Progenitor cell of endocrine pancreas (in vitro differentiated cells): ENCODE measurements at regions not wholly inside any gene's neighbourhood (a gene's known extent, or its start where the extent isn't known, plus 50 kb on each side); places are given as distances from the start of the nearest gene placed in this dataset.

Experiments
- DNase-seq: peaks from one replicate; pipeline ENCODE4 v3.0.0; 2021; ENCODE audit warnings: low spot score; ENCODE audit not compliant: unreplicated experiment
- H3K27ac Mint-ChIP-seq: 2 replicates; pipeline ENCODE4 v1.8.0; 2021; ENCODE audit warnings: mild to moderate bottlenecking, moderate library complexity, mixed read lengths
- H3K27me3 Mint-ChIP-seq: 2 replicates; pipeline ENCODE4 v1.8.0; 2021; ENCODE audit warnings: mixed read lengths
- H3K36me3 Mint-ChIP-seq: 2 replicates; pipeline ENCODE4 v1.8.0; 2022; ENCODE audit warnings: mixed read lengths; ENCODE audit not compliant: insufficient read depth
- H3K4me1 Mint-ChIP-seq: 2 replicates; pipeline ENCODE4 v1.8.0; 2021; ENCODE audit warnings: low read depth, mixed read lengths
- H3K4me3 Mint-ChIP-seq: 2 replicates; pipeline ENCODE4 v1.8.0; 2021; ENCODE audit warnings: low read depth, mild to moderate bottlenecking, moderate library complexity, mixed read lengths
- H3K9me3 Mint-ChIP-seq: 2 replicates; pipeline ENCODE4 v1.8.0; 2021; ENCODE audit warnings: low read depth, mixed read lengths
- TF ChIP-seq, protein P1 (sequence below): fragments of 200-600 bp; sonication (generic); IDR thresholded peaks from one replicate; pipeline ENCODE4 v1.5.0; 2021; ENCODE audit warnings: antibody characterized with exemption, mild to moderate bottlenecking; ENCODE audit not compliant: unreplicated experiment

DNA sequence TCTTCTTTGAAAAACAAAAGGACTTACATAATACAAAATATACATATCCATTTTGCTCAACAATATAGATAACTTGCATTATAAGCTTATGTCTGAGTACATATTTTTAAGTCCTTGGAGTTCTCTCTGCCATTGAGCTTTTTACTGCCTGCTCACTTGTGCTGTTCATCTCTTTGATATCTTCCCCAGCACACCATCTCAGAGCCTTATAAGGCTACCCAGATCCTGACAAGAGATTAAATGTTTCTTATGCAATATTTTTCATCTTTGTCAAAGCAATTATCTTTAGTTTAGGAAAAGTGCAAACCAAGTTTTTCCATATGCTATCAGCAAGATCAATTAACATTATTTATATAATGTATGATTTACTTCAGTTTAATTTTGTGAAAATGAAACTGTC lies 60.7 kb upstream of the ITGA1 start:
- H3K4me1 Mint-ChIP-seq, result peaks cover 5% of the 10 kb centered on the region
- DNase-seq, result no peak
- H3K36me3 Mint-ChIP-seq, result peaks cover 3% of the 10 kb centered on the region
- no peaks in the 10 kb centered on the region for H3K27me3 Mint-ChIP-seq
- no peak overlapping the region for H3K4me3 Mint-ChIP-seq
- peaks cover 6% of the 10 kb centered on the region for H3K9me3 Mint-ChIP-seq
- no peak overlapping the region for H3K27ac Mint-ChIP-seq
- TF ChIP-seq, protein P1, sequence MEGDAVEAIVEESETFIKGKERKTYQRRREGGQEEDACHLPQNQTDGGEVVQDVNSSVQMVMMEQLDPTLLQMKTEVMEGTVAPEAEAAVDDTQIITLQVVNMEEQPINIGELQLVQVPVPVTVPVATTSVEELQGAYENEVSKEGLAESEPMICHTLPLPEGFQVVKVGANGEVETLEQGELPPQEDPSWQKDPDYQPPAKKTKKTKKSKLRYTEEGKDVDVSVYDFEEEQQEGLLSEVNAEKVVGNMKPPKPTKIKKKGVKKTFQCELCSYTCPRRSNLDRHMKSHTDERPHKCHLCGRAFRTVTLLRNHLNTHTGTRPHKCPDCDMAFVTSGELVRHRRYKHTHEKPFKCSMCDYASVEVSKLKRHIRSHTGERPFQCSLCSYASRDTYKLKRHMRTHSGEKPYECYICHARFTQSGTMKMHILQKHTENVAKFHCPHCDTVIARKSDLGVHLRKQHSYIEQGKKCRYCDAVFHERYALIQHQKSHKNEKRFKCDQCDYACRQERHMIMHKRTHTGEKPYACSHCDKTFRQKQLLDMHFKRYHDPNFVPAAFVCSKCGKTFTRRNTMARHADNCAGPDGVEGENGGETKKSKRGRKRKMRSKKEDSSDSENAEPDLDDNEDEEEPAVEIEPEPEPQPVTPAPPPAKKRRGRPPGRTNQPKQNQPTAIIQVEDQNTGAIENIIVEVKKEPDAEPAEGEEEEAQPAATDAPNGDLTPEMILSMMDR, result no peak

DNA sequence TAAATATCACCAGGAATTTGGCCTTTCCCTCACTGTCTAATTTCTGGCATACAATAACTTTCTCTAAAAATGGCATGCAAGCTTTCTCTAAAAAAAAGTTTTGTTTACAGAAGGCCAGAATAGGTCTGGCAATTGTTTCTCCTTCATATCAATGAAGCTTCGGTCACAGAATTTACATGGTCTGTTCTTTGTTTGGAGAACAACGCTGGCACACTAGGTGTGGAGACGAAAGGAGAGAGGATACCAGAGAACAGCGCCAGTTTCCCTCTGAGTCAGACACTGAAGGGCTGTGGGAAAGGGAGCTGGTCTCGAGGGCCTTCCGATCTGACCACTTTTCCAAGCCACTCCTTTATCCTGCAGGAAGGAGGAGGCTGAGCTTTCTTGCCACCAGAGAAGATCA lies 60.1 kb upstream of the ITGA1 start:
- DNase-seq, result no peak
- Mint-ChIP-seq H3K4me1 (peaks cover 5% of the 10 kb centered on the region), H3K36me3 (peaks cover 3% of the 10 kb centered on the region)

DNA sequence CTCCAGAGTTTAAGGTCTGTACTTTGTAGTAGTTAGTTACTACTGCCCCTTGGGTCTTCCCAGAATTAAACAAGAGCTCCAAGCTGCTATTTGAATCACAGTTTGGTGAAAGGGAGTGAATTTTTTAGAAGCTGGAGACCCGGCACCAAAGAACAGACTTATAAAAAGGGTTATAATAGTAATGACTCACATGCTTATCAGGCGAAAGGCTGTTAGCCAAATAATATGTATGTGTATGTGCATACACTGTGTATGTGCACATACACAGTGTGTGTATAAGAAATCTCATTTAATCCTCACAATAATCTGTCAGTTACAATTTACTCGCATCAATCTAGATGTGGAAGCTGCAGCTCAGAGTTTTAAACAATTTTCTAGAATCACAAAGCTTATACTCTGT lies 59.5 kb upstream of the ITGA1 start:
- Mint-ChIP-seq H3K27ac (no peak overlapping the region), H3K36me3 (peaks cover 3% of the 10 kb centered on the region)

More for the DNA sequence above, 60.1 kb upstream of the ITGA1 start:
- H3K27ac Mint-ChIP-seq, result no peak overlapping the region
- peaks cover 6% of the 10 kb centered on the region for H3K9me3 Mint-ChIP-seq
- H3K27me3 Mint-ChIP-seq, result no peaks in the 10 kb centered on the region
- H3K4me3 Mint-ChIP-seq, result no peak overlapping the region
- TF ChIP-seq, protein P1, result no peak

DNA sequence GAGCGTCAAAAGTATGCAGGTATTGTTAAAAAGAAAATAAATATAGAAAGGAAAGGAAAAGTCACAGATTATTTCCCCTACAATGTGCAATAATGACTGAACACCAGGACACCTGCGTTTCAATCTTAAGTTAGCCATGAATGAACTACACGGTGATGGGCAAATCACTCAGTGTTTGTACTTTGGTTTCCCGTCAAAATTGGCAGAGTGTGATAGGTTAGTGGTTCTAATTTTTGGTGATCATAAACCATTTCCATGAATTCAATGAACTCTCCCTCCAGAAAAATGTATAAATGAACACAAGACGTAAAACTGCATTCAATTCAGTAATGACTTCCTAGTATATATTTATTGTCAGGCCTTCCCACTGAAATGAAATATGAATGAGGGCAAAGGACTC lies 59.0 kb upstream of the ITGA1 start:
- Mint-ChIP-seq H3K36me3 (peaks cover 3% of the 10 kb centered on the region), H3K27ac (no peak overlapping the region), H3K4me1 (peaks cover 5% of the 10 kb centered on the region), H3K27me3 (no peaks in the 10 kb centered on the region), H3K4me3 (no peak overlapping the region), H3K9me3 (peaks cover 6% of the 10 kb centered on the region)
- TF ChIP-seq, protein P1, result no peak
- DNase-seq, result no peak

More for the DNA sequence above, 59.5 kb upstream of the ITGA1 start:
- TF ChIP-seq, protein P1, result no peak
- Mint-ChIP-seq H3K4me3 (no peak overlapping the region), H3K4me1 (peaks cover 5% of the 10 kb centered on the region), H3K27me3 (no peaks in the 10 kb centered on the region), H3K9me3 (peaks cover 6% of the 10 kb centered on the region)
- DNase-seq, result no peak

DNA sequence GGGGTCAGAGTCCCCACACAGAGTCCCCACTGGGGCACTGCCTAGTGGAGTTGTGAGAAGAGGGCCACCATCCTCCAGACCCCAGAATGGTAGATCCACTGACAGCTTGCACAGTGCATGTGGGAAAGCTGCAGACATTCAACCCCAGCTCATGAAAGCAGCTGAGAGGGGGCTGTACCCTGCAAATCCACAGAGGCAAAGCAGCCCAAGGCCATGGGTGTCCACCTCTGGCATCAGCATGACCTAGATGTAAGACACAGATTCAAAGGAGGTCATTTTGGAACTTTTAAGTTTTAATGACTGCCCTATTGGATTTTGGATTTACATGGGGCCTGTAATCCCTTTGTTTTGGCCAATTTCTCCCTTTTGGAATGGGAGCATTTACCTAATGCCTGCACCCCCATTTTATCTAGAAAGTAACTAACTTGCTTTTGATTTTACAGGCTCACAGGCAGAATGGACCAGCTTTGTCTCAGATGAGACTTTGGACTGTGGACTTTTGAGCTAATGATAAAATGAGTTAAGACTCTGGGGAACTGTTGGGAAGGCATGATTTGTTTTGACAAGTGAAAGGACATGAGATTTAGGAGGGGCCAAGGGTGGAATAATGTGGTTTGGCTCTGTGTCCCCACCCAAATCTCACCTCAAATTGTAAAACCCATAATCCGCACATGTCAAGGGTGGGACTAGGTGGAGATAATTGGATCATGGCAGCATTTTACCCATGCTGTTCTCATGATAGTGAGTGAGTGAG lies 56.3 kb upstream of the ITGA1 start:
- Mint-ChIP-seq H3K9me3 (peaks cover 6% of the 10 kb centered on the region), H3K4me1 (peaks cover 5% of the 10 kb centered on the region), H3K4me3 (no peak overlapping the region), H3K27ac (no peak overlapping the region), H3K36me3 (peaks cover 3% of the 10 kb centered on the region), H3K27me3 (no peaks in the 10 kb centered on the region)
- TF ChIP-seq, protein P1, result no peak
- no peak for DNase-seq
